Central memory CD8-positive, alpha-beta T cell (primary cell): ENCODE measurements at regions not wholly inside any gene's neighbourhood (a gene's known extent, or its start where the extent isn't known, plus 50 kb on each side); places are given as distances from the start of the nearest gene placed in this dataset.

Experiments
- ATAC-seq: fragments of 150-1000 bp; cut with Tn5 transposase; replicated peaks from 2 replicates; pipeline ENCODE4 v1.10.0; 2022; ENCODE audit warnings: mild to moderate bottlenecking, moderate FRiP score, moderate number of reproducible peaks; ENCODE audit not compliant: poor library complexity, severe bottlenecking; ENCODE audit errors: extremely low read depth
- DNase-seq, 2 donors: peaks; one replicate each; pipeline ENCODE4 v3.0.0; 2021; ENCODE audit warnings: low spot score in 2 of 2
- H3K27ac Mint-ChIP-seq: one replicate; pipeline ENCODE4 v1.8.0; 2022; ENCODE audit warnings: low read depth, mild to moderate bottlenecking, moderate library complexity, mixed read lengths
- H3K27me3 Mint-ChIP-seq: one replicate; pipeline ENCODE4 v1.8.0; 2022; ENCODE audit warnings: mixed read lengths
- H3K36me3 Mint-ChIP-seq: one replicate; pipeline ENCODE4 v1.8.0; 2022; ENCODE audit warnings: mild to moderate bottlenecking, moderate library complexity, mixed read lengths; ENCODE audit not compliant: insufficient read depth
- H3K4me1 Mint-ChIP-seq: one replicate; pipeline ENCODE4 v1.8.0; 2022; ENCODE audit warnings: mixed read lengths
- H3K4me3 Mint-ChIP-seq: one replicate; pipeline ENCODE4 v1.8.0; 2022; ENCODE audit warnings: mild to moderate bottlenecking, moderate library complexity, mixed read lengths
- H3K9me3 Mint-ChIP-seq: one replicate; pipeline ENCODE4 v1.8.0; 2022; ENCODE audit warnings: mixed read lengths

GRCh38 chr13:34506796-34507195 lies 435.3 kb upstream of the NBEA start:
- Mint-ChIP-seq H3K4me3 (no peak overlapping the region), H3K27me3 (no peaks in the 10 kb centered on the region), H3K36me3 (no peaks in the 10 kb centered on the region), H3K4me1 (no peaks in the 10 kb centered on the region), H3K27ac (no peak overlapping the region), H3K9me3 (peaks cover 37% of the 10 kb centered on the region)
- DNase-seq = no peak
- no peak for ATAC-seq

GRCh38 chr13:34507630-34508029 lies 434.4 kb upstream of the NBEA start:
- no peak overlapping the region for H3K4me3 Mint-ChIP-seq
- peaks cover 37% of the 10 kb centered on the region for H3K9me3 Mint-ChIP-seq
- no peaks in the 10 kb centered on the region for H3K36me3 Mint-ChIP-seq
- no peak overlapping the region for H3K27ac Mint-ChIP-seq
- ATAC-seq = no peak
- no peaks in the 10 kb centered on the region for H3K4me1 Mint-ChIP-seq
- no peaks in the 10 kb centered on the region for H3K27me3 Mint-ChIP-seq
- DNase-seq = no peak

- H3K36me3 Mint-ChIP-seq = no peaks in the 10 kb centered on the region
- H3K4me3 Mint-ChIP-seq = no peak overlapping the region
- DNase-seq (no peak), ATAC-seq (no peak)
- H3K9me3 Mint-ChIP-seq = peaks cover 25% of the 10 kb centered on the region
- no peaks in the 10 kb centered on the region for H3K27me3 Mint-ChIP-seq
- H3K4me1 Mint-ChIP-seq = no peaks in the 10 kb centered on the region
- H3K27ac Mint-ChIP-seq = no peak overlapping the region
Measured at GRCh38 chr13:34512817-34513216, 429.3 kb upstream of the NBEA start.

- H3K36me3 Mint-ChIP-seq = no peaks in the 10 kb centered on the region
- ATAC-seq = no peak
- no peaks in the 10 kb centered on the region for H3K27me3 Mint-ChIP-seq
- DNase-seq = no peak
- H3K4me1 Mint-ChIP-seq = no peaks in the 10 kb centered on the region
- H3K4me3 Mint-ChIP-seq = no peak overlapping the region
- H3K9me3 Mint-ChIP-seq = peaks cover 23% of the 10 kb centered on the region
- no peak overlapping the region for H3K27ac Mint-ChIP-seq
Measured at GRCh38 chr13:34513526-34513925, 428.5 kb upstream of the NBEA start.

GRCh38 chr13:34515201-34515600 lies 426.9 kb upstream of the NBEA start:
- H3K4me1 Mint-ChIP-seq = no peaks in the 10 kb centered on the region
- H3K36me3 Mint-ChIP-seq = no peaks in the 10 kb centered on the region
- ATAC-seq = no peak
- H3K4me3 Mint-ChIP-seq = no peak overlapping the region
- H3K27ac Mint-ChIP-seq = no peak overlapping the region
- H3K27me3 Mint-ChIP-seq = no peaks in the 10 kb centered on the region
- no peak for DNase-seq
- peaks cover 17% of the 10 kb centered on the region for H3K9me3 Mint-ChIP-seq

- Mint-ChIP-seq H3K4me3 (no peak overlapping the region), H3K27me3 (no peaks in the 10 kb centered on the region), H3K36me3 (no peaks in the 10 kb centered on the region), H3K9me3 (peaks cover 5% of the 10 kb centered on the region), H3K4me1 (no peaks in the 10 kb centered on the region), H3K27ac (no peak overlapping the region)
- DNase-seq = no peak
- no peak for ATAC-seq
Measured at GRCh38 chr13:34521171-34521570, 420.9 kb upstream of the NBEA start.

GRCh38 chr13:34522808-34523207 lies 419.3 kb upstream of the NBEA start:
- no peaks in the 10 kb centered on the region for H3K36me3 Mint-ChIP-seq
- no peaks in the 10 kb centered on the region for H3K27me3 Mint-ChIP-seq
- ATAC-seq = no peak
- no peaks in the 10 kb centered on the region for H3K4me1 Mint-ChIP-seq
- no peaks in the 10 kb centered on the region for H3K9me3 Mint-ChIP-seq
- no peak overlapping the region for H3K27ac Mint-ChIP-seq
- DNase-seq = no peak
- no peak overlapping the region for H3K4me3 Mint-ChIP-seq

- ATAC-seq = no peak
- H3K36me3 Mint-ChIP-seq = no peaks in the 10 kb centered on the region
- peaks cover under 1% of the 10 kb centered on the region for H3K9me3 Mint-ChIP-seq
- DNase-seq = no peak
- H3K4me3 Mint-ChIP-seq = no peak overlapping the region
- H3K27ac Mint-ChIP-seq = no peak overlapping the region
- H3K4me1 Mint-ChIP-seq = no peaks in the 10 kb centered on the region
- no peaks in the 10 kb centered on the region for H3K27me3 Mint-ChIP-seq
Measured at GRCh38 chr13:34523406-34523805, 418.7 kb upstream of the NBEA start.

- no peaks in the 10 kb centered on the region for H3K27me3 Mint-ChIP-seq
- ATAC-seq (no peak), DNase-seq (no peak)
- no peak overlapping the region for H3K4me3 Mint-ChIP-seq
- H3K9me3 Mint-ChIP-seq = peaks cover 11% of the 10 kb centered on the region
- H3K36me3 Mint-ChIP-seq = no peaks in the 10 kb centered on the region
- no peaks in the 10 kb centered on the region for H3K4me1 Mint-ChIP-seq
- H3K27ac Mint-ChIP-seq = no peak overlapping the region
Measured at GRCh38 chr13:34533941-34534340, 408.1 kb upstream of the NBEA start.

GRCh38 chr13:34542321-34542720 lies 399.7 kb upstream of the NBEA start:
- DNase-seq (no peak), ATAC-seq (no peak)
- Mint-ChIP-seq H3K27ac (no peak overlapping the region), H3K27me3 (no peaks in the 10 kb centered on the region), H3K36me3 (no peaks in the 10 kb centered on the region), H3K4me3 (no peak overlapping the region), H3K4me1 (no peaks in the 10 kb centered on the region), H3K9me3 (peaks cover 14% of the 10 kb centered on the region)

- no peak for DNase-seq
- H3K4me3 Mint-ChIP-seq = no peak overlapping the region
- H3K36me3 Mint-ChIP-seq = no peaks in the 10 kb centered on the region
- no peaks in the 10 kb centered on the region for H3K4me1 Mint-ChIP-seq
- ATAC-seq = no peak
- no peak overlapping the region for H3K27ac Mint-ChIP-seq
- H3K9me3 Mint-ChIP-seq = peaks cover 14% of the 10 kb centered on the region
- no peaks in the 10 kb centered on the region for H3K27me3 Mint-ChIP-seq
Measured at GRCh38 chr13:34543836-34544235, 398.2 kb upstream of the NBEA start.

- no peaks in the 10 kb centered on the region for H3K27me3 Mint-ChIP-seq
- no peaks in the 10 kb centered on the region for H3K4me1 Mint-ChIP-seq
- H3K9me3 Mint-ChIP-seq = peaks cover 14% of the 10 kb centered on the region
- no peak overlapping the region for H3K4me3 Mint-ChIP-seq
- DNase-seq = no peak
- no peak for ATAC-seq
- H3K36me3 Mint-ChIP-seq = no peaks in the 10 kb centered on the region
- H3K27ac Mint-ChIP-seq = no peak overlapping the region
Measured at GRCh38 chr13:34545461-34545860, 396.6 kb upstream of the NBEA start.

- ATAC-seq (no peak), DNase-seq (no peak)
- H3K4me3 Mint-ChIP-seq = no peak overlapping the region
- H3K9me3 Mint-ChIP-seq = peaks cover 18% of the 10 kb centered on the region
- no peak overlapping the region for H3K27ac Mint-ChIP-seq
- H3K36me3 Mint-ChIP-seq = no peaks in the 10 kb centered on the region
- no peaks in the 10 kb centered on the region for H3K4me1 Mint-ChIP-seq
- no peaks in the 10 kb centered on the region for H3K27me3 Mint-ChIP-seq
Measured at GRCh38 chr13:34546344-34547250, 395.5 kb upstream of the NBEA start.
